OCI-LY3 (cell line): ENCODE measurements at regions not wholly inside any gene's neighbourhood (a gene's known extent, or its start where the extent isn't known, plus 50 kb on each side); places are given as distances from the start of the nearest gene placed in this dataset.

Source experiments
- CTCF ChIP-seq: fragments of 200-600, 300-600 bp; sonication (generic); IDR thresholded peaks from 2 replicates; pipeline ENCODE4 v1.5.1; 2014; ENCODE audit warnings: antibody characterized with exemption, low read length, low read depth
- EZH2phosphoT487 ChIP-seq: fragments of 200-600 bp; shearing (Covaris generic); IDR thresholded peaks from 2 replicates; pipeline ENCODE4 v1.6.1; 2018; ENCODE audit warnings: antibody characterized with exemption, mixed run types, low read depth

DNA sequence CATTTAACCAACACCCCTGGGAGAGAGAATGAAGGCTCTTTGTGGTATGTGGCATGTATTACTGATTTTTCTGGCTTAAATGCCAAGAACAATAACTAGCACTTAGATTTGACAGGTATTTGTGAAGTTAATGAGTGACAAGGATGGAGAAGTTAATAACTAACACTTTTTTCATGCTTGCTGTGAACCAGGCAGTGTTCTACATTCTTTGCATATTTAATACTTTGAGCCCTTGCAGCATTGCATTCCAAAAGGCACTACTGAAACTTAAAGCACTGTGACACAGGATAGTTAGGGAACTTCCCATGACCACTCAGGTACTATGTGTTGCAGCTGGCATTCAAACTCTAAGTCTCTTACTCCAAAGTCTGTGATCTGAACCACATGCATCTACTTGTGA is 650.6 kb downstream of the ZPLD1 start:
- no peak for TF ChIP-seq CTCF
- TF ChIP-seq EZH2phosphoT487 = no peak
